GM12865 (cell line): ENCODE measurements at regions not wholly inside any gene's neighbourhood (a gene's known extent, or its start where the extent isn't known, plus 50 kb on each side); places are given as distances from the start of the nearest gene placed in this dataset.

ENCODE experiments used
- DNase-seq: peaks from one replicate; pipeline ENCODE4 v3.0.0; 2010; ENCODE audit warnings: low read depth
- H3K4me3 ChIP-seq: 2 replicates; pipeline ENCODE4 v1.5.1; 2011; ENCODE audit warnings: mild to moderate bottlenecking, low read depth, low read length, control low read depth
- CTCF ChIP-seq: IDR thresholded peaks from 2 replicates; pipeline ENCODE4 v1.5.1; 2011; ENCODE audit warnings: low read length, control low read depth, low read depth, inconsistent platforms; ENCODE audit not compliant: insufficient read depth; ENCODE audit errors: missing control alignments

GRCh38 chr10:2925631-2926030, 141.7 kb upstream of the PFKP start:
- TF ChIP-seq CTCF, result no peak
- H3K4me3 ChIP-seq, result no peak overlapping the region
- DNase-seq, result no peak

- no peak for TF ChIP-seq CTCF
- H3K4me3 ChIP-seq, result no peak overlapping the region
- no peak for DNase-seq
Observed at GRCh38 chr10:2924431-2924830, 142.9 kb upstream of the PFKP start.

- DNase-seq, result no peak
- TF ChIP-seq CTCF, result no peak
- no peak overlapping the region for H3K4me3 ChIP-seq
Observed at GRCh38 chr10:2921956-2922680, 145.2 kb upstream of the PFKP start.

DNA sequence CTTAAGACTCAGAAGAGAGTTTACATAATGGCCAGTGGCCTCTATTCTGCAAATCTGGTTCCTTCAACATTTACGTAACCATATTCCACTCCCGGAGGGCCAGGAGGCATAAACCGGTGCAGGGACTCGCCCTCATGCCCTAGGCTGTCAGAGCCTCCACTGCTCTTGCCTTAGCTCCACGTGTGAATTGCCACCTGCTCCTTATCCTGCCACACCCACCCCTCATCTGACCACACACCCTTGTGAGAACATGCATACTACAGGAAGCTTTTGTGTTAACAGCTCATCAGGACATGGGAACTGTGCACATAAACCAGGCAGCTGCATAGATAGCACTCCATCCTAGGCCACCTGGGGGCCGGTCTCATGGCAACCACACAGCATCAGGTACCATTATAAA, 146.7 kb upstream of the PFKP start:
- no peak overlapping the region for H3K4me3 ChIP-seq
- TF ChIP-seq CTCF, result no peak
- DNase-seq, result no peak

GRCh38 chr10:2920168-2920567, 147.2 kb upstream of the PFKP start:
- TF ChIP-seq CTCF, result no peak
- no peak for DNase-seq
- no peak overlapping the region for H3K4me3 ChIP-seq

- TF ChIP-seq CTCF, result no peak
- H3K4me3 ChIP-seq, result no peak overlapping the region
- no peak for DNase-seq
Observed at GRCh38 chr10:2919016-2919415, 148.3 kb upstream of the PFKP start.

- H3K4me3 ChIP-seq, result no peak overlapping the region
- TF ChIP-seq CTCF, result no peak
- DNase-seq, result no peak
Observed at GRCh38 chr10:2918489-2918888, 148.9 kb upstream of the PFKP start.
